ENCODE measurements at regions not wholly inside any gene's neighbourhood (a gene's known extent, or its start where the extent isn't known, plus 50 kb on each side); places are given as distances from the start of the nearest gene placed in this dataset.

DNA sequence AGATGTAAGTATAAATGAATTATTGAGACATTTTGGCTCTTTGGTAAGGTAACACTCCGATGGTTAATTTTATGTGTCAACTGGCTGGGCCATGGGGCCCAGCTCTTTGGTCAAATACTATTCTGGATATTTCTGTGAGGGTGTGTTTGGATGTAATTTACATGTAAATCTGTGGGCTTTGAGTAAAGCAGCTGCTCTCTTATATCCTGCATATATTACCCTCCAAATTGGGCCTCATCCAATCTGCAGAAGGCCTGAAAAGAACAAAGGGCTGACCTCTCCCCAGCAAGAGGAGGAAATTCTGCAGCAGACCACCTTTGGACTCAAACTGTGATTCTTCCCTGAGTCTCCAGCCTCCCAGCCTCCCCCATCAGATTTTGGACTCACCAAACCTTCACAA lies 464.1 kb downstream of the PLCL1 start:
- Histone ChIP-seq H3K27ac (ENCODE audit: low read depth, low read length) (no peak overlapping the region), H3K9me3 (ENCODE audit: insufficient read depth, low read depth, low read length) (no peaks in the 10 kb centered on the region)
- no peak for FAIRE-seq

DNA sequence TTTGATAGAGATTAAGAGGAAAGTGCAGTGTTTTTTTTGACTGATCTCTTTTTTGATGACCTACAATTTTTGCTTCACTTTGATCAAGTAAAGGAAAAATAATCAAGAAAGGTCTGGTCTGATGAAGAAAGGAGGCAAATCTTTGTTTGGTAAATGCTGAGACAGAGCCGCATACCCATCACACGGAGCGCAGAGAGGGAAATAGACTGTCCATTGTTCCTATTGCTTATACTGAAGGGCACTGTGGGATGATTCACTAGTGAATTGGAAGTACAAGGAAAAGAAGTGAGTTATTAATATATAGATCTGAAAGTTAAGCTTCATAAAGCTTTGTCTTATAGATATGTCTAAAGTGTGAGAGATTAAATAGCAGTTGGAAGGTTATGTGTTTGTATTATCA lies 455.1 kb downstream of the PLCL1 start:
- Histone ChIP-seq H3K27ac (ENCODE audit: low read depth, low read length) (no peak overlapping the region), H4K20me1 (ENCODE audit: insufficient read depth, low read length) (no peaks in the 10 kb centered on the region), H3K4me2 (ENCODE audit: low read length) (no peak overlapping the region), H2AFZ (ENCODE audit: low read depth, low read length) (no peak overlapping the region), H3K27me3 (ENCODE audit: insufficient read depth, low read length) (no peaks in the 10 kb centered on the region), H3K4me3 (ENCODE audit: insufficient read depth, low read depth, low read length) (no peak overlapping the region), H3K9me3 (ENCODE audit: insufficient read depth, low read depth, low read length) (no peaks in the 10 kb centered on the region), H3K4me1 (ENCODE audit: insufficient read depth, low read length) (no peaks in the 10 kb centered on the region), H3K36me3 (ENCODE audit: insufficient read depth, low read length) (no peaks in the 10 kb centered on the region), H3K79me2 (ENCODE audit: insufficient read depth, low read length) (no peaks in the 10 kb centered on the region), H3K9ac (ENCODE audit: low read length) (no peak overlapping the region)
- Mint-ChIP-seq H3K4me1 (ENCODE audit: low read depth, unreplicated experiment) (no peaks in the 10 kb centered on the region), H3K27me3 (ENCODE audit: low read depth, unreplicated experiment) (no peaks in the 10 kb centered on the region), H3K36me3 (ENCODE audit: low read depth, unreplicated experiment) (no peaks in the 10 kb centered on the region), H3K4me3 (ENCODE audit: unreplicated experiment) (no peak overlapping the region), H3K9me3 (ENCODE audit: unreplicated experiment) (no peaks in the 10 kb centered on the region), H3K27ac (ENCODE audit: unreplicated experiment) (no peak overlapping the region)
- no peak for TF ChIP-seq EZH2 (IDR thresholded peaks at IDR 0.05; ENCODE audit: insufficient read depth, low read length)
- TF ChIP-seq, protein P1, sequence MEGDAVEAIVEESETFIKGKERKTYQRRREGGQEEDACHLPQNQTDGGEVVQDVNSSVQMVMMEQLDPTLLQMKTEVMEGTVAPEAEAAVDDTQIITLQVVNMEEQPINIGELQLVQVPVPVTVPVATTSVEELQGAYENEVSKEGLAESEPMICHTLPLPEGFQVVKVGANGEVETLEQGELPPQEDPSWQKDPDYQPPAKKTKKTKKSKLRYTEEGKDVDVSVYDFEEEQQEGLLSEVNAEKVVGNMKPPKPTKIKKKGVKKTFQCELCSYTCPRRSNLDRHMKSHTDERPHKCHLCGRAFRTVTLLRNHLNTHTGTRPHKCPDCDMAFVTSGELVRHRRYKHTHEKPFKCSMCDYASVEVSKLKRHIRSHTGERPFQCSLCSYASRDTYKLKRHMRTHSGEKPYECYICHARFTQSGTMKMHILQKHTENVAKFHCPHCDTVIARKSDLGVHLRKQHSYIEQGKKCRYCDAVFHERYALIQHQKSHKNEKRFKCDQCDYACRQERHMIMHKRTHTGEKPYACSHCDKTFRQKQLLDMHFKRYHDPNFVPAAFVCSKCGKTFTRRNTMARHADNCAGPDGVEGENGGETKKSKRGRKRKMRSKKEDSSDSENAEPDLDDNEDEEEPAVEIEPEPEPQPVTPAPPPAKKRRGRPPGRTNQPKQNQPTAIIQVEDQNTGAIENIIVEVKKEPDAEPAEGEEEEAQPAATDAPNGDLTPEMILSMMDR (IDR thresholded peaks at IDR 0.05; ENCODE audit: insufficient read depth, low read depth, low read length) = no peak
- FAIRE-seq (no peak), DNase-seq (ENCODE audit: low read depth) (no peak)

More for the DNA sequence above, 464.1 kb downstream of the PLCL1 start:
- Histone ChIP-seq H3K4me3 (ENCODE audit: insufficient read depth, low read depth, low read length) (no peak overlapping the region), H3K36me3 (ENCODE audit: insufficient read depth, low read length) (no peaks in the 10 kb centered on the region), H2AFZ (ENCODE audit: low read depth, low read length) (no peak overlapping the region), H3K27me3 (ENCODE audit: insufficient read depth, low read length) (no peaks in the 10 kb centered on the region), H3K9ac (ENCODE audit: low read length) (no peak overlapping the region), H4K20me1 (ENCODE audit: insufficient read depth, low read length) (no peaks in the 10 kb centered on the region), H3K4me1 (ENCODE audit: insufficient read depth, low read length) (no peaks in the 10 kb centered on the region), H3K4me2 (ENCODE audit: low read length) (no peak overlapping the region), H3K79me2 (ENCODE audit: insufficient read depth, low read length) (no peaks in the 10 kb centered on the region)
- H3K27ac Mint-ChIP-seq (ENCODE audit: unreplicated experiment) = no peak overlapping the region
- H3K36me3 Mint-ChIP-seq (ENCODE audit: low read depth, unreplicated experiment) = no peaks in the 10 kb centered on the region
- no peaks in the 10 kb centered on the region for H3K27me3 Mint-ChIP-seq (ENCODE audit: low read depth, unreplicated experiment)
- TF ChIP-seq EZH2 (IDR thresholded peaks at IDR 0.05; ENCODE audit: insufficient read depth, low read length) = no peak
- TF ChIP-seq, protein P1 (IDR thresholded peaks at IDR 0.05; ENCODE audit: insufficient read depth, low read depth, low read length) = no peak
- H3K4me3 Mint-ChIP-seq (ENCODE audit: unreplicated experiment) = no peak overlapping the region
- H3K9me3 Mint-ChIP-seq (ENCODE audit: unreplicated experiment) = no peaks in the 10 kb centered on the region
- peaks cover 8% of the 10 kb centered on the region for H3K4me1 Mint-ChIP-seq (ENCODE audit: low read depth, unreplicated experiment)
- no peak for DNase-seq (ENCODE audit: low read depth)

DNA sequence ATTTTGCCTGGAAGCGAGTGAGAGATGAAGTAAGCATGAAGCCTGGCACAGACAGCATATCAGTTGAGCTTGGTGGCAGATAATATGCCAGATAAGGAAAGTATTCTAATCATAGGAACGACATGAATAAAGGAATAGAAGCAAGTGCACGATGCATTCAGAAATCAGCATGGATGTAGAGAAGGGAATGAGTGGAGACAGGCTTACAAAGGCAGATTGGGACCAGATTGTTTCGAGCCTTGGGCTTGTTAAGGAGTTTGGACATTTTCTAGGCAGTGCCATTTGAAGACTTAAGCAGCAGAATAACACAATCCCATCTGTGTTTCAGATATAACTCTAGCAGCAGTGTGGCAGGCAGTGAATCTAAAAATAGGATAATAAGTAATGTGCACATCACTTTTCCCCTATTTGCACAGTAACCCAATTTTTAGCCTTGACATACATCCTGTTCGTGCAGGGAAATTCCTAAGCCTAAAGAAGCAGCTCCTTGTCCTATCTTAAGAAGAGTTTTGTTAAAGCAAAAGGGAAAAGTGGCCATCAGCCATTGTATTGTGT lies 450.2 kb downstream of the PLCL1 start:
- no peak overlapping the region for H3K9ac ChIP-seq (ENCODE audit: low read length)
- TF ChIP-seq, protein P1 (IDR thresholded peaks at IDR 0.05; ENCODE audit: insufficient read depth, low read depth, low read length) = no peak
- TF ChIP-seq EZH2 (IDR thresholded peaks at IDR 0.05; ENCODE audit: insufficient read depth, low read length) = no peak
- H3K27ac ChIP-seq (ENCODE audit: low read depth, low read length) = no peak overlapping the region
- Mint-ChIP-seq H3K4me1 (ENCODE audit: low read depth, unreplicated experiment) (no peaks in the 10 kb centered on the region), H3K27ac (ENCODE audit: unreplicated experiment) (no peak overlapping the region), H3K36me3 (ENCODE audit: low read depth, unreplicated experiment) (no peaks in the 10 kb centered on the region), H3K27me3 (ENCODE audit: low read depth, unreplicated experiment) (no peaks in the 10 kb centered on the region), H3K4me3 (ENCODE audit: unreplicated experiment) (no peak overlapping the region), H3K9me3 (ENCODE audit: unreplicated experiment) (no peaks in the 10 kb centered on the region)
- H3K9me3 ChIP-seq (ENCODE audit: insufficient read depth, low read depth, low read length) = no peaks in the 10 kb centered on the region
- no peaks in the 10 kb centered on the region for H3K36me3 ChIP-seq (ENCODE audit: insufficient read depth, low read length)
- no peaks in the 10 kb centered on the region for H4K20me1 ChIP-seq (ENCODE audit: insufficient read depth, low read length)
- DNase-seq (ENCODE audit: low read depth) (no peak), FAIRE-seq (no peak)
- H3K27me3 ChIP-seq (ENCODE audit: insufficient read depth, low read length) = no peaks in the 10 kb centered on the region
- H3K4me2 ChIP-seq (ENCODE audit: low read length) = no peak overlapping the region
- H3K4me1 ChIP-seq (ENCODE audit: insufficient read depth, low read length) = no peaks in the 10 kb centered on the region
- H3K4me3 ChIP-seq (ENCODE audit: insufficient read depth, low read depth, low read length) = no peak overlapping the region
- H3K79me2 ChIP-seq (ENCODE audit: insufficient read depth, low read length) = no peaks in the 10 kb centered on the region
- no peak overlapping the region for H2AFZ ChIP-seq (ENCODE audit: low read depth, low read length)
